HG02642 (cell line): ENCODE measurements at regions not wholly inside any gene's neighbourhood (a gene's known extent, or its start where the extent isn't known, plus 50 kb on each side); places are given as distances from the start of the nearest gene placed in this dataset.
A peak's percentile ranks its signal among the peaks of the same experiment; 100 is the strongest.
"Not testable (repeated sequence)": the region's sequence is repeated elsewhere in the genome, so short reads cannot be mapped to it uniquely, and the experiment has no call there.

Experiments used
- ATAC-seq: cut with Tn5 transposase; IDR thresholded peaks from one replicate; pipeline ENCODE4 v1.9.1; 2021; ENCODE audit warnings: mild to moderate bottlenecking; ENCODE audit not compliant: unreplicated experiment, poor library complexity

- ATAC-seq: no peak
Measured at GRCh38 chr18:22559414-22560274, 141.9 kb upstream of the CTAGE1 start.

GRCh38 chr18:22560275-22560610 lies 142.5 kb upstream of the CTAGE1 start:
- no peak for ATAC-seq

GRCh38 chr18:22560797-22561196 lies 143.1 kb upstream of the CTAGE1 start:
- no peak for ATAC-seq

DNA sequence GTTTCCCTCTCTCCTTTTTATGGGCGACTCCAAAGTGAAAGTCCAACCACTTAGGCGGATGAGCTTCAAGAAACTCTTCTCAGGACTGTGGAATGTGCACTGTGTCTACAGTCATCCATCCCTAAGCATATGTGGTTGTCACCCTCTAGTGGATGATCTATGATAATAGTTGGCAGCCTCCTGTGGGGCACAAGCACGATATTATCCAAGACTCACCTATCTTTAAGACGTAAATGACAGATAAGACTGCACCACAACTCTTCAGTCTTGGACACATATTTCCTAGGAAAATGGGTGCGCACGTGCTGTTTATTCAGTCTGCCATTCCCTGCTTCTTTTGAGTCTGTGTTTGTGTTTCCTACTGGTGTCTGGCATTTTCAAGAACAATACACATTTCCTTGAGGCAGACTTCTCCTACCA lies 145.5 kb upstream of the CTAGE1 start:
- peak; percentile 77 for ATAC-seq

GRCh38 chr18:22564036-22564435 lies 146.3 kb upstream of the CTAGE1 start:
- no peak for ATAC-seq

DNA sequence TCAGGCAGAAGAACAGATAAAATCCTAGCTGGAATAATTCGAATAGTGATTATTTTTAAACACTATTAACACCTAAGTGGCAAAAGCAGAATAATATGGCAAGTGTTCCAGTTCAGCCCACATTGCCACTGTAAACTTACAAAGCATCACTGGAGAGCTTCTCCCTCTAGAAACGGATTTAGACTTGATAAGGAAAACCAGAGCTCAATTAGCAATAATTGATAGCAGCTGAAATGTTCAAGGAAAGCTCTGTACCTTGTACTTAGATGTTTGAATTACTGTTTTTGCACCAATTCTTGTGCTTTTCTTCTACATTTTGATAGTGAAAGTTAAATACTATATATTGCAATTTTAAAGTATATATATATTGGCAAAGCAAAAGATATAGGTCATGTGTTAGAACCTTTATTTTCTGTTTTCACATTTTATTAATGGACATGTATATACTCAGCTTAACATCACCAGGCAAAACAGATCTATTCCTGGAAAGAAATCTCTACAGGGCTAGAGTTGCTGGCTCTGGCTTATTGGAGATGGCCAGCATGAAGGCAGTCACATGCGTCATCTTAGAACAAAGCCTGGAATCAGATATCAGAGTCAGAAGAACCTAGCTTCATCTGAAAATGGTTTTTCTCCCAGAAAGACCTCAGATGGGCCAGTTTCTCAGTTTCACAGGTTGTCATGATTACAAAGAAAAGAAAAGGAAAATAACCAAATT lies 149.1 kb upstream of the CTAGE1 start:
- no peak for ATAC-seq

GRCh38 chr18:22567794-22568193 lies 150.1 kb upstream of the CTAGE1 start:
- ATAC-seq: no peak

GRCh38 chr18:22570492-22570891 lies 152.8 kb upstream of the CTAGE1 start:
- no peak for ATAC-seq

GRCh38 chr18:22572341-22572740 lies 154.6 kb upstream of the CTAGE1 start:
- ATAC-seq: no peak

- ATAC-seq: no peak
Measured at GRCh38 chr18:22579271-22579670, 161.6 kb upstream of the CTAGE1 start.

DNA sequence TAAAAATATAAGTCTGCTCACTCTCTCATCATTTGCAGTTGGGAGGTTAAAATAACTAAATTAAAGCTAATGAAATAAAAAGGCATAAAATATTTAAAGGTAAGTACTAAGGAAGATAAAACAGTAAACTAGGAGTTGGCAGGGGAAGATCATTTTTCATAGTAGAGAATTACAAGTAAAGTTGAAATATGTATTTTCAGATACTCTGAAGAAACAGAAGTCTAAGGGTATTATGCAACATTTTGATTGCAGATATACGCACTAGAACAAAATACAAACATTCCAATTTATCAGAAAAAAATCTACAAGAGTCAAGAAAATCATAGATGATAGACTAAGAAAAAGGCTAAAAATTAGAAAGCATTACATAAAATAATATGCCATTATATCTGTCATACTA lies 167.6 kb upstream of the CTAGE1 start:
- ATAC-seq: no peak

GRCh38 chr18:22585821-22586220 lies 168.1 kb upstream of the CTAGE1 start:
- ATAC-seq: no peak

DNA sequence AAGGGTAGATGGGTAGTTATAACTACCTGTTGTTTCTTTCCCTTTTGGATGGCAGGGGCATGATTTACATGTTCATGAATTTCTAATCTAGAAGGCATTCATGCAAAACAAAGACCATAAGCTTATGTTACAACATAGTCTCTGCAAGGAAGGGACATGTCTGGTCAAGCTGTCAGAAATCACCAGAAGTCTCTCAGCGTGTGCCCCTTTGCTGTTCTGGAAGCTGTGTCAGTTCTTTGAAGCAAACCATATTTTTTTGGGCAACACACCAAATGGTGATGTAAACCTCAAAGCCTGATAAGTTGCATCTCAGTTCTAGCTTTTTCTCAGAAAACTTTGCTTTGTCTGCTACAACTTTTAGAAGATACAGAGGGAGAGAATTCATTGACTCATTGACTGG lies 173.5 kb upstream of the CTAGE1 start:
- ATAC-seq: no peak

GRCh38 chr18:22594155-22594690 lies 176.5 kb upstream of the CTAGE1 start:
- no peak for ATAC-seq

- ATAC-seq: no peak
Measured at GRCh38 chr18:22601481-22601880, 183.8 kb upstream of the CTAGE1 start.

DNA sequence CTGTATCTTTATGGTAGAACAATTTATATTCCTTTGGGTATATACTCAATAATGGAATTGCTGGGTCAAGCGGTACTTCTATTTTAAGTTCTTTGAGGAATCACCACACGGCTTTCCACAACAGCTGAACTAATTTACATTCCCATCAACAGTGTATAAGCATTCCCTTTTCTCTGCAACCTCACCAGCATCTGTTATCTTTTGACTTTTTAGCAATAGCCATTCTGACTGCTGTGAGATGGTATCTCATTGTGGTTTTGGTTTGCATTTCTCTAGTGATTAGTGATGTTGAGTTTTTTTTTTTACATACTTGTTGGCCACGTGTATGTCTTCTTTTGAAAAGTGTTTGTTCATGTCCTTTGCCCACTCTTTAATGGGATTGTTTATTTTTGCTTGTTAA lies 184.7 kb upstream of the CTAGE1 start:
- ATAC-seq: not testable (repeated sequence)

DNA sequence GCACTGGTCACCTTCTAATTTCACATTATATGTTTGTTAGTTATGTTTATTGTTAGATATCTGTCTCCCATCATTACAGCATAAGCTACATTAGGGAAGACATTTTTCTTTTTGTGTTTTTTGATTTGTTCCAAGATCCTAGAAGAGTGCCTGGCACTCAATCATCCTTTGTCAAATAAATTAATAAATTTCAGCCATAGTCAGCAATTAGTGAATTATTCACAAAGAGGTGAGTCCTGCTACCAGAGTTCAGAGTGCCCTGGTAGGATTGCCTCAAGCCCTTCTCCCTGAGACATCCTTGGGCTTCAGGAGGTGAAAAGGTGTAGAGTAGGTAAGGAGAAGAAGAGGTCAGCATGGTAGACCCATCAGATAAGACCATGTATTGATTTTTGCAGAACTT lies 186.2 kb upstream of the CTAGE1 start:
- no peak for ATAC-seq

DNA sequence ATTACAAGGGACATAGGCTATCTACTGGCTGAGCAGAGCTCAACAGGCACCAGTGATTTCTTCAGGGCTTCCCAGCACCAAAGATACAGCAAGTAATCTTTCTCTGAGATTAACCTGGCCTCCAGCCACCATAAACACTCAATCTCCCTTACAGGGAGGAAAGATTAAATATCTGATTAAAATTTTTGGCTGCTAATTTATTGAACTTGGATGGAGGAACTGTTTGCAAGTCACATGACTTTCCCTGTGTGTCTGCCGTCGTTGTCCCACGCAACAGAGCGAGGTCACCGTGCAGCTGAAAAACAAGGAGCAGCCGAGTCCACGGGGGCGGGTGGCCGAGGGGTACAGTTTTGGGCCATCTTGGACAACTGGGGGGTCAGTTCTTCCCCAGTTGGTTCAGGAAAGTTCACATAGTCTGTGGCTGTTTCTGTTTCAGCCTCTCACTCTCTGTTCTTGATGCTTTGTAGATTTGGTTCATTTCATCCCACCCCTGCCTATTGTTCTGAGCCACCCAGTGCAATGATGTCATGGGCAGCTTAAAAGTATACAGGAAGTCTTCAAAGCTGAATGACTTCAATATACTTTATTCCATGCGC lies 186.8 kb upstream of the CTAGE1 start:
- ATAC-seq: no peak

DNA sequence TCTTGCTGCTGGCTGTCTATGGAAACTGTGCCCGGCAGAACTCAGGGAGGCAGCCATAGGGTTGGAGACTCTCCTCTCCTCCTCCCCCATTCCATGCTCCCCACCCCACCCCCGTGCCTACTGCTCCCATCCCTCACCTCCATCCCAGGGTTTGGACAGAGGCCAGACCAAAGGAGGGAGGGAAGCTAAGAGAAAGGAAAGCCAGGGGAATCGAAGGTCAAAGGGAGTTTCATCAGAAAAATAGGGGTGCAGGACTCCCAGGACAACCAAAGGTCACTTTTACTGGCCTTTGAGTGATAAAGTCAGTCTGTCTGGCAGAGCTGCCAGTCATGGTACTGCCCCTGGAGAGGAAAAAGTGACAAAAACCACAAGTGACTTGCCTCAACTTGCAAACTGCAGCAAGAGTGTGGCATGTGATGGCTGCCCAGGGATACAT lies 187.3 kb upstream of the CTAGE1 start:
- no peak for ATAC-seq

GRCh38 chr18:22605736-22606135 lies 188.0 kb upstream of the CTAGE1 start:
- ATAC-seq: no peak
